Spleen (tissue), 7 donors: ENCODE measurements at regions not wholly inside any gene's neighbourhood (a gene's known extent, or its start where the extent isn't known, plus 50 kb on each side); places are given as distances from the start of the nearest gene placed in this dataset.

Experiments used
- CTCF ChIP-seq, 11 experiments: fragments of 200-600 bp in 7 of 11; fragments of 450-650 bp in 4 of 11; sonication (generic) in 4 of 11; IDR thresholded peaks in 8 of 11; conservative IDR thresholded peaks in 3 of 11; 1 replicate in 7 of 11; 2 replicates in 4 of 11; pipeline versions ENCODE4 v1.4.0 to v1.8.0; 2016 to 2021; ENCODE audit warnings: antibody characterized with exemption in 11 of 11, inconsistent platforms in 4 of 11, mild to moderate bottlenecking in 1 of 11
- POLR2A ChIP-seq, 3 donors: fragments of 450-650 bp; IDR thresholded peaks; one replicate each; pipeline ENCODE4 v1.5.1; 2017; ENCODE audit warnings: antibody characterized with exemption in 3 of 3, mild to moderate bottlenecking in 1 of 3
- donor health status: DM: no; HTN: no; CAD: no; lungs with moderate emphysema.
- donor health status: DM: no; HTN: no; CAD: no.
- donor health status: DM: no; HTN: no; CAD: no.

- TF ChIP-seq CTCF (IDR thresholded peaks at IDR 0.05 in 8 of 11, conservative IDR thresholded peaks at IDR 0.05 in 3 of 11): no peak
- no peak for TF ChIP-seq POLR2A (IDR thresholded peaks at IDR 0.05)
These were observed 77.5 kb upstream of the GLI2 start for GRCh38 chr2:120658042-120658769.
